ENCODE measurements at regions not wholly inside any gene's neighbourhood (a gene's known extent, or its start where the extent isn't known, plus 50 kb on each side); places are given as distances from the start of the nearest gene placed in this dataset.

DNA sequence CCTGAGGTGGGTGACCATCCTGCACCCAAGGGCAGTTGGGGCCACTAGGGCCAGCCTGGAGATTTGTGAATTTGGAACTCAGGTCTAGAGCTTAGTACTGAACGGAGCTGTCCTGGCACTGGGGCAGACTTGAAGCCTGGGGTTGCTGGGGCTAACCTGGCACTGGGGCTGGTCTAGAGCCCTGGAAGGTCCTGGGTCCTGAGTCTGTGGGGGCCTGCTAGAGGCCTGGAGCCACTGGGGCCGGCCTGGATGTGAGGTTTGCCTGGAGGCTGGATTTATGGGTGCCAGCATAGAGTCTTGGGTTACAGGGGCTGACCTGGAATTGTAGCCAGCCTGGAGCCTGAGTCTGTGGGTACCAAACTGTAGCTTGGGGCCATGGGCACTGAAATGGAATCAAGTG is 1216.9 kb downstream of the CDH11 start:
- TF ChIP-seq, protein P1, sequence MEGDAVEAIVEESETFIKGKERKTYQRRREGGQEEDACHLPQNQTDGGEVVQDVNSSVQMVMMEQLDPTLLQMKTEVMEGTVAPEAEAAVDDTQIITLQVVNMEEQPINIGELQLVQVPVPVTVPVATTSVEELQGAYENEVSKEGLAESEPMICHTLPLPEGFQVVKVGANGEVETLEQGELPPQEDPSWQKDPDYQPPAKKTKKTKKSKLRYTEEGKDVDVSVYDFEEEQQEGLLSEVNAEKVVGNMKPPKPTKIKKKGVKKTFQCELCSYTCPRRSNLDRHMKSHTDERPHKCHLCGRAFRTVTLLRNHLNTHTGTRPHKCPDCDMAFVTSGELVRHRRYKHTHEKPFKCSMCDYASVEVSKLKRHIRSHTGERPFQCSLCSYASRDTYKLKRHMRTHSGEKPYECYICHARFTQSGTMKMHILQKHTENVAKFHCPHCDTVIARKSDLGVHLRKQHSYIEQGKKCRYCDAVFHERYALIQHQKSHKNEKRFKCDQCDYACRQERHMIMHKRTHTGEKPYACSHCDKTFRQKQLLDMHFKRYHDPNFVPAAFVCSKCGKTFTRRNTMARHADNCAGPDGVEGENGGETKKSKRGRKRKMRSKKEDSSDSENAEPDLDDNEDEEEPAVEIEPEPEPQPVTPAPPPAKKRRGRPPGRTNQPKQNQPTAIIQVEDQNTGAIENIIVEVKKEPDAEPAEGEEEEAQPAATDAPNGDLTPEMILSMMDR (IDR thresholded peaks at IDR 0.05; ENCODE audit: poor library complexity): no peak
- TF ChIP-seq EZH2 (IDR thresholded peaks at IDR 0.05; ENCODE audit: borderline replicate concordance): no peak
- no peak for TF ChIP-seq EZH2phosphoT487 (IDR thresholded peaks at IDR 0.05; ENCODE audit: low read depth, severe bottlenecking, unreplicated experiment)
